Mammary epithelial cell (primary cell): ENCODE measurements at regions not wholly inside any gene's neighbourhood (a gene's known extent, or its start where the extent isn't known, plus 50 kb on each side); places are given as distances from the start of the nearest gene placed in this dataset.

Experiments
- CTCF ChIP-seq, 2 donors: IDR thresholded peaks in 1 of 2; conservative IDR thresholded peaks in 1 of 2; 2 replicates each; pipeline ENCODE4 v1.5.1; 2011 to 2012; ENCODE audit warnings: inconsistent platforms in 2 of 2, low read length in 2 of 2, mild to moderate bottlenecking in 2 of 2, control low read depth in 1 of 2, low read depth in 1 of 2; ENCODE audit not compliant: insufficient read depth in 1 of 2; ENCODE audit errors: extremely low read depth in 1 of 2
- EZH2 ChIP-seq: IDR thresholded peaks from 2 replicates; pipeline ENCODE4 v1.6.1; 2012; ENCODE audit warnings: low read length, inconsistent platforms, borderline replicate concordance

- no peak for TF ChIP-seq EZH2
- no peak for TF ChIP-seq CTCF (conservative IDR thresholded peaks at IDR 0.05 in 1 of 2, IDR thresholded peaks at IDR 0.05 in 1 of 2; ENCODE audit: extremely low read depth in 1 of 2, insufficient read depth in 1 of 2, low read depth in 1 of 2, low read length in 2 of 2)
Measured at GRCh38 chr10:2282202-2282601, 544.9 kb upstream of the ADARB2 start.
